Type B pancreatic cell (in vitro differentiated cells): ENCODE measurements at regions not wholly inside any gene's neighbourhood (a gene's known extent, or its start where the extent isn't known, plus 50 kb on each side); places are given as distances from the start of the nearest gene placed in this dataset.

Experiments used
- DNase-seq: peaks from one replicate; pipeline ENCODE4 v3.0.0; 2021; ENCODE audit warnings: mixed read lengths; ENCODE audit not compliant: unreplicated experiment; ENCODE audit errors: extremely low spot score
- H3K27ac Mint-ChIP-seq: 2 replicates; pipeline ENCODE4 v1.8.0; 2021; ENCODE audit warnings: mild to moderate bottlenecking, mixed read lengths
- H3K27me3 Mint-ChIP-seq: 2 replicates; pipeline ENCODE4 v1.8.0; 2021; ENCODE audit warnings: mixed read lengths
- H3K36me3 Mint-ChIP-seq: 2 replicates; pipeline ENCODE4 v1.8.0; 2021; ENCODE audit warnings: mixed read lengths
- H3K4me1 Mint-ChIP-seq: one replicate; pipeline ENCODE4 v1.8.0; 2021; ENCODE audit warnings: mixed read lengths; ENCODE audit not compliant: unreplicated experiment
- H3K4me3 Mint-ChIP-seq: 2 replicates; pipeline ENCODE4 v1.8.0; 2021; ENCODE audit warnings: mild to moderate bottlenecking, mixed read lengths
- H3K9me3 Mint-ChIP-seq: 2 replicates; pipeline ENCODE4 v1.8.0; 2021; ENCODE audit warnings: mixed read lengths
- CTCF ChIP-seq: fragments of 200-600 bp; sonication (generic); conservative IDR thresholded peaks from 2 replicates; pipeline ENCODE4 v1.5.0; 2021; ENCODE audit warnings: antibody characterized with exemption, mild to moderate bottlenecking

- peaks cover 15% of the 10 kb centered on the region for H3K27me3 Mint-ChIP-seq
- no peak overlapping the region for H3K27ac Mint-ChIP-seq
- no peaks in the 10 kb centered on the region for H3K36me3 Mint-ChIP-seq
- H3K4me3 Mint-ChIP-seq, result no peak overlapping the region
- H3K9me3 Mint-ChIP-seq, result peaks cover 8% of the 10 kb centered on the region
- H3K4me1 Mint-ChIP-seq, result peaks cover 9% of the 10 kb centered on the region
- no peak for TF ChIP-seq CTCF
- DNase-seq, result no peak
Observed at GRCh38 chr14:98543074-98543473, 728.9 kb downstream of the BCL11B start.

- no peak for TF ChIP-seq CTCF
- H3K27me3 Mint-ChIP-seq, result peaks cover 15% of the 10 kb centered on the region
- H3K4me3 Mint-ChIP-seq, result no peak overlapping the region
- no peak overlapping the region for H3K27ac Mint-ChIP-seq
- peaks cover 8% of the 10 kb centered on the region for H3K9me3 Mint-ChIP-seq
- no peaks in the 10 kb centered on the region for H3K36me3 Mint-ChIP-seq
- DNase-seq, result no peak
- peaks cover 9% of the 10 kb centered on the region for H3K4me1 Mint-ChIP-seq
Observed at GRCh38 chr14:98544174-98544573, 727.8 kb downstream of the BCL11B start.

DNA sequence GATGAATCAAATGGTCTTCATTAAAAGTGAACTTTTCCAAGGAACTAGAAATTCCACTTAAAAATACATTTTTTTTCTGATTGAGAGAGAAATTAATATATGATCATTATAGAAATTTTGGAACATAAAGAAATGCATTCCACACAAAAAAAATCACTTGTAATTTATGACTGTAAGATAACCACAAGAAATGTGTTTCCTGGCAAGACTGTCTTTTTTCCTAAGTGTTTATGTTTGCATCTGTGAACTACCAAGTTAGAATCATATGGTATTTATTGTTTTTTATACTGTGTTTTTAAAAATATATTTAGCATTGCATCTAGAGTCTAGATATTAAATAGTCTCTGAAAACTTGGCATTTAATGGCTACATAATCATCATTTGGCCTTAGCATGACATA lies 726.8 kb downstream of the BCL11B start:
- H3K4me1 Mint-ChIP-seq, result peaks cover 9% of the 10 kb centered on the region
- DNase-seq, result no peak
- H3K36me3 Mint-ChIP-seq, result no peaks in the 10 kb centered on the region
- no peak overlapping the region for H3K4me3 Mint-ChIP-seq
- TF ChIP-seq CTCF, result no peak
- H3K9me3 Mint-ChIP-seq, result peaks cover 8% of the 10 kb centered on the region
- peaks cover 15% of the 10 kb centered on the region for H3K27me3 Mint-ChIP-seq
- H3K27ac Mint-ChIP-seq, result no peak overlapping the region

- H3K36me3 Mint-ChIP-seq, result no peaks in the 10 kb centered on the region
- H3K27me3 Mint-ChIP-seq, result peaks cover 16% of the 10 kb centered on the region
- TF ChIP-seq CTCF, result no peak
- peaks cover under 1% of the 10 kb centered on the region for H3K4me1 Mint-ChIP-seq
- no peaks in the 10 kb centered on the region for H3K9me3 Mint-ChIP-seq
- H3K27ac Mint-ChIP-seq, result no peak overlapping the region
- H3K4me3 Mint-ChIP-seq, result no peak overlapping the region
- no peak for DNase-seq
Observed at GRCh38 chr14:98548071-98548686, 723.8 kb downstream of the BCL11B start.

- Mint-ChIP-seq H3K27me3 (peaks cover 10% of the 10 kb centered on the region), H3K36me3 (no peaks in the 10 kb centered on the region), H3K9me3 (peaks cover 4% of the 10 kb centered on the region), H3K4me1 (no peaks in the 10 kb centered on the region), H3K4me3 (no peak overlapping the region), H3K27ac (no peak overlapping the region)
- no peak for TF ChIP-seq CTCF
- DNase-seq, result no peak
Observed at GRCh38 chr14:98551028-98551427, 721.0 kb downstream of the BCL11B start.

DNA sequence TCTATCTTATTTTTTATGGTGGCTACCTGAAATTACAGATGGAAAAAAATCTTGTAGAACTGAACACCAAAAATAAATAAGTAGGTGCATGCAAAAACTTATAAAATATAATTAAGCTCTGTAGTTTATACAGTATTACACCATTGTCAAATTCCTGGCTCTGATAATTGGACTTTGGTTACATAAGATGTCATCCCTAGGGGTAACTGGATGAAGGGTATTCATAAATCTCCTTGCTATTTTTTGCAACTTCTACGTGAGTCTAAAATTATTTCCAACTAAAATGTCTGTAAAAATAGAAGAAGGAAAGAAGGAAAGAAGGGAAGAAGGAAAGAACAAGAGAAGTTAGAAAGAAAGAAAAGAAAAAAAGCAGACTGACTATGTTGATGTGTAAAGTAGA lies 716.6 kb downstream of the BCL11B start:
- Mint-ChIP-seq H3K27ac (no peak overlapping the region), H3K4me1 (no peaks in the 10 kb centered on the region), H3K27me3 (peaks cover 24% of the 10 kb centered on the region), H3K36me3 (no peaks in the 10 kb centered on the region), H3K4me3 (no peak overlapping the region), H3K9me3 (peaks cover 8% of the 10 kb centered on the region)
- no peak for DNase-seq
- no peak for TF ChIP-seq CTCF
